ENCODE measurements at regions not wholly inside any gene's neighbourhood (a gene's known extent, or its start where the extent isn't known, plus 50 kb on each side); places are given as distances from the start of the nearest gene placed in this dataset.

GRCh38 chr1:108049178-108049819 lies 84.3 kb upstream of the VAV3 start:
- no peak for TF ChIP-seq POLR2AphosphoS5 (IDR thresholded peaks at IDR 0.05)
- no peak for TF ChIP-seq CTCF (IDR thresholded peaks at IDR 0.05; ENCODE audit: poor library complexity, severe bottlenecking)
- TF ChIP-seq EZH2 (IDR thresholded peaks at IDR 0.05; ENCODE audit: borderline replicate concordance, insufficient read depth, low read length, poor library complexity, severe bottlenecking): no peak
- TF ChIP-seq SMC3 (conservative IDR thresholded peaks at IDR 0.05; ENCODE audit: poor library complexity): no peak
- TF ChIP-seq, protein P1, sequence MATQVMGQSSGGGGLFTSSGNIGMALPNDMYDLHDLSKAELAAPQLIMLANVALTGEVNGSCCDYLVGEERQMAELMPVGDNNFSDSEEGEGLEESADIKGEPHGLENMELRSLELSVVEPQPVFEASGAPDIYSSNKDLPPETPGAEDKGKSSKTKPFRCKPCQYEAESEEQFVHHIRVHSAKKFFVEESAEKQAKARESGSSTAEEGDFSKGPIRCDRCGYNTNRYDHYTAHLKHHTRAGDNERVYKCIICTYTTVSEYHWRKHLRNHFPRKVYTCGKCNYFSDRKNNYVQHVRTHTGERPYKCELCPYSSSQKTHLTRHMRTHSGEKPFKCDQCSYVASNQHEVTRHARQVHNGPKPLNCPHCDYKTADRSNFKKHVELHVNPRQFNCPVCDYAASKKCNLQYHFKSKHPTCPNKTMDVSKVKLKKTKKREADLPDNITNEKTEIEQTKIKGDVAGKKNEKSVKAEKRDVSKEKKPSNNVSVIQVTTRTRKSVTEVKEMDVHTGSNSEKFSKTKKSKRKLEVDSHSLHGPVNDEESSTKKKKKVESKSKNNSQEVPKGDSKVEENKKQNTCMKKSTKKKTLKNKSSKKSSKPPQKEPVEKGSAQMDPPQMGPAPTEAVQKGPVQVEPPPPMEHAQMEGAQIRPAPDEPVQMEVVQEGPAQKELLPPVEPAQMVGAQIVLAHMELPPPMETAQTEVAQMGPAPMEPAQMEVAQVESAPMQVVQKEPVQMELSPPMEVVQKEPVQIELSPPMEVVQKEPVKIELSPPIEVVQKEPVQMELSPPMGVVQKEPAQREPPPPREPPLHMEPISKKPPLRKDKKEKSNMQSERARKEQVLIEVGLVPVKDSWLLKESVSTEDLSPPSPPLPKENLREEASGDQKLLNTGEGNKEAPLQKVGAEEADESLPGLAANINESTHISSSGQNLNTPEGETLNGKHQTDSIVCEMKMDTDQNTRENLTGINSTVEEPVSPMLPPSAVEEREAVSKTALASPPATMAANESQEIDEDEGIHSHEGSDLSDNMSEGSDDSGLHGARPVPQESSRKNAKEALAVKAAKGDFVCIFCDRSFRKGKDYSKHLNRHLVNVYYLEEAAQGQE (IDR thresholded peaks at IDR 0.05; ENCODE audit: borderline replicate concordance): no peak
- no peak for TF ChIP-seq RAD21 (conservative IDR thresholded peaks at IDR 0.05)
- TF ChIP-seq EP300 (conservative IDR thresholded peaks at IDR 0.05; ENCODE audit: poor library complexity, severe bottlenecking): no peak
- TF ChIP-seq TAF1 (IDR thresholded peaks at IDR 0.05; ENCODE audit: low read depth): no peak
- TF ChIP-seq MXI1 (conservative IDR thresholded peaks at IDR 0.05; ENCODE audit: poor library complexity, severe bottlenecking): no peak
